Fibroblast of villous mesenchyme (primary cell): ENCODE measurements at regions not wholly inside any gene's neighbourhood (a gene's known extent, or its start where the extent isn't known, plus 50 kb on each side); places are given as distances from the start of the nearest gene placed in this dataset.
A peak's percentile ranks its signal among the peaks of the same experiment; 100 is the strongest.

ENCODE experiments used
- DNase-seq: peaks from one replicate; pipeline ENCODE4 v3.0.0-alpha.2; 2010; ENCODE audit warnings: low read depth
- H3K4me3 ChIP-seq: 2 replicates; pipeline ENCODE4 v1.5.1; 2011; ENCODE audit warnings: low read depth, mild to moderate bottlenecking, low read length
- CTCF ChIP-seq: IDR thresholded peaks from 2 replicates; pipeline ENCODE4 v1.5.1; 2012; ENCODE audit warnings: low read depth, mild to moderate bottlenecking, low read length; ENCODE audit not compliant: insufficient read depth

DNA sequence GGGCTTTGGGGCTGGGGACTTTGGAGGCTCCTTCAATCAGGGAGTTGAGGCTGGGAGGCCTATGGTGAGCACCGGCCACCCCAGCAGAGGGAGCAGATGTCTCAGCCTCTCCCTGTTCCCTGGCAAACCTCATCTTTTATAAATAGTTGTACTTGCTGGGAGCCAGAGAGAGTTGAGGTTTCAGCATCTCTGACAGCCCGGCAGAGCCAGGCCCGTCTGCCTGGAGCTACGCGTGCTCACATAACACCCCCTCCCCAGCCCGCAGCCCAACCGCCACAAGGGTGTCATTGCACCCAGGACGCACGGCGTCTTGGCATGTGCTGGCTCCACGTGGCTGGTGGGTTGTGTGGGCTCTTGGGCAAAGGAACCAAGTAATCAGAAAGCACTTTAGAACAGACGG, 127.1 kb downstream of the CHST1 start:
- DNase-seq = no peak
- no peak overlapping the region for H3K4me3 ChIP-seq
- TF ChIP-seq CTCF = no peak

GRCh38 chr11:45537614-45538013, 127.8 kb downstream of the CHST1 start:
- TF ChIP-seq CTCF = no peak
- DNase-seq = peak; percentile 4
- H3K4me3 ChIP-seq = no peak overlapping the region

- H3K4me3 ChIP-seq = no peak overlapping the region
- no peak for TF ChIP-seq CTCF
- no peak for DNase-seq
These were observed 130.4 kb downstream of the CHST1 start for GRCh38 chr11:45535033-45535432.

DNA sequence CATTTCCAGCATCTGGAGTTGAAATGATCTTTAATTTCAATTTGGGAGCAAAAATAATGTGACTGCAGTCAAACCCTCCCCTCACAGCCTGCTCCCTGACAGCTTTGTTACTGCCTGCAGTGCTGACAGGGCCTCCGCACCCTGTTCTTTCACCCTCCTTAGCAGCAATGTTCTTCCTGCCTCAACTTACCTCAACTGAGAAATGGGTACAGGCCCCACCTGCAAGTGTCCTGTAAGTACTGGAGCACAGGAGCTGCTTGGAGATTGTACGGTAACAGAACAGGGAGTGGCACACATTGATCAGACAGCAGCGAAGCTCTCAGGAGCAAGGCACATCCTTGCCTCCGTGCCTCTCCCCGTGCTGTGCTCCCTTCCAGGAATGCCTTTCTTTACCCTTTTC, 131.3 kb downstream of the CHST1 start:
- no peak for DNase-seq
- no peak for TF ChIP-seq CTCF
- H3K4me3 ChIP-seq = no peak overlapping the region

GRCh38 chr11:45532546-45532945, 132.9 kb downstream of the CHST1 start:
- TF ChIP-seq CTCF = no peak
- DNase-seq = no peak
- no peak overlapping the region for H3K4me3 ChIP-seq

DNA sequence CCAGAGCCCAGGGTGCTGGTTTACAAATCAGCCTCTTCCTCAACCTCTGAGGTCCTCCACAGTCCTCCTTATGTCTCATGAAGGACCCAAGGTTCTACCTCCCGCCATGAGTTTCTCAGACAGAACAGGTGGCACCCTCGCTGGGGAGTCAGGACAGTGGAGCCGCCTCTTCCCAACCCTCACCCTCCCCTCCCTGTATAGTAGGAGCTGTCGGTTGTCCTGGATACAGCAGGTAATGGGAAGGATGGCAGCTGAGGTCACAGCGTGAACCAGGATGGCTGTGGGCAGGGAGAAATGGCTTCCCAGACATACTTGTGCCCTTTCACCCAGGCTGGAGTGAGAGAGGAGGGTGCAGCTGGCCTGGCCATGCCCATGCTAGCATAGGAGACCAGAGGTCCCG, 134.6 kb downstream of the CHST1 start:
- H3K4me3 ChIP-seq = no peak overlapping the region
- no peak for TF ChIP-seq CTCF
- DNase-seq = no peak

GRCh38 chr11:45530111-45530510, 135.3 kb downstream of the CHST1 start:
- DNase-seq = no peak
- no peak overlapping the region for H3K4me3 ChIP-seq
- no peak for TF ChIP-seq CTCF
